Left lung (tissue), 4 donors: ENCODE measurements at regions not wholly inside any gene's neighbourhood (a gene's known extent, or its start where the extent isn't known, plus 50 kb on each side); places are given as distances from the start of the nearest gene placed in this dataset.
A peak's percentile ranks its signal among the peaks of the same experiment; 100 is the strongest.
"Not testable (repeated sequence)": the region's sequence is repeated elsewhere in the genome, so short reads cannot be mapped to it uniquely, and the experiment has no call there.

Experiments
- ATAC-seq: fragments of 200-7000 bp; cut with Tn5 transposase; one replicate; pipeline ENCODE4 v1.9.1; 2020; ENCODE audit warnings: moderate library complexity
- DNase-seq, 4 donors: peaks; one replicate each; pipeline ENCODE4 v3.0.0-alpha.2; 2013 to 2020
- H3K27ac ChIP-seq, 2 donors: fragments of 200-600 bp; sonication (generic) in 1 of 2; one replicate each; pipeline versions ENCODE4 v1.5.0 to v1.8.0; 2020 to 2021
- H3K27me3 ChIP-seq, 2 donors: fragments of 200-600 bp; sonication (generic) in 1 of 2; one replicate each; pipeline versions ENCODE4 v1.5.0 to v1.8.0; 2020 to 2021
- H3K36me3 ChIP-seq, 2 donors: fragments of 200-600 bp; sonication (generic) in 1 of 2; one replicate each; pipeline versions ENCODE4 v1.5.0 to v1.8.0; 2020 to 2021
- H3K4me1 ChIP-seq, 2 donors: fragments of 200-600 bp; one replicate each; pipeline ENCODE4 v1.8.0; 2021
- H3K4me3 ChIP-seq, 2 donors: fragments of 200-600 bp; sonication (generic) in 1 of 2; one replicate each; pipeline versions ENCODE4 v1.5.0 to v1.8.0; 2020 to 2021; ENCODE audit warnings: mild to moderate bottlenecking in 1 of 2
- H3K9me3 ChIP-seq, 2 donors: fragments of 200-600 bp; sonication (generic) in 1 of 2; one replicate each; pipeline versions ENCODE4 v1.5.0 to v1.8.0; 2020 to 2021
- intact Hi-C, 2 donors: fragments of 100-400 bp; cut with DNase I; formaldehyde crosslinking; loops; one replicate each; pipeline versions ENCODE4 v1.11.2 to v1.14.2; 2022
- donor health status: DM: no; HTN: yes; CAD: no.
- donor health status: DM: no; HTN: no; CAD: no.

GRCh38 chr10:46645110-46645509 is 66.2 kb downstream of the SYT15 start:
- H3K27me3 ChIP-seq, H3K9me3 ChIP-seq, intact Hi-C loops, H3K4me1 ChIP-seq, H3K4me3 ChIP-seq, DNase-seq, H3K27ac ChIP-seq, H3K36me3 ChIP-seq: not testable (repeated sequence)
- peak; percentile 19 for ATAC-seq

- H3K27me3 ChIP-seq, H3K36me3 ChIP-seq, DNase-seq, H3K4me3 ChIP-seq, ATAC-seq, intact Hi-C loops, H3K27ac ChIP-seq, H3K4me1 ChIP-seq, H3K9me3 ChIP-seq: not testable (repeated sequence)
Measured at GRCh38 chr10:46646132-46646531, 67.2 kb downstream of the SYT15 start.

GRCh38 chr10:46650967-46651366 is 72.0 kb downstream of the SYT15 start:
- not testable (repeated sequence) for DNase-seq

GRCh38 chr10:46657437-46657836 is 78.5 kb downstream of the SYT15 start:
- H3K4me3 ChIP-seq, intact Hi-C loops, H3K4me1 ChIP-seq, H3K9me3 ChIP-seq, H3K36me3 ChIP-seq, H3K27me3 ChIP-seq, DNase-seq, H3K27ac ChIP-seq, ATAC-seq: not testable (repeated sequence)

More at GRCh38 chr10:46650967-46651366, 72.0 kb downstream of the SYT15 start:
- H3K4me1 ChIP-seq, intact Hi-C loops, H3K9me3 ChIP-seq, H3K36me3 ChIP-seq, ATAC-seq, H3K4me3 ChIP-seq, H3K27ac ChIP-seq, H3K27me3 ChIP-seq: not testable (repeated sequence)

GRCh38 chr10:46660027-46660834 is 81.3 kb downstream of the SYT15 start:
- intact Hi-C loops, H3K27ac ChIP-seq: not testable (repeated sequence)
- peak; percentile 33 for ATAC-seq

GRCh38 chr10:46660835-46661164 is 81.9 kb downstream of the SYT15 start:
- H3K27ac ChIP-seq, intact Hi-C loops, H3K4me3 ChIP-seq, DNase-seq, ATAC-seq, H3K36me3 ChIP-seq, H3K27me3 ChIP-seq, H3K9me3 ChIP-seq, H3K4me1 ChIP-seq: not testable (repeated sequence)

More at GRCh38 chr10:46660027-46660834, 81.3 kb downstream of the SYT15 start:
- not testable (repeated sequence) for H3K4me3 ChIP-seq, DNase-seq, H3K36me3 ChIP-seq, H3K27me3 ChIP-seq, H3K4me1 ChIP-seq, H3K9me3 ChIP-seq

- H3K4me3 ChIP-seq, ATAC-seq, intact Hi-C loops, H3K27me3 ChIP-seq, H3K27ac ChIP-seq, H3K9me3 ChIP-seq, DNase-seq, H3K4me1 ChIP-seq, H3K36me3 ChIP-seq: not testable (repeated sequence)
Measured at GRCh38 chr10:46665536-46665935, 86.6 kb downstream of the SYT15 start.

- H3K4me3 ChIP-seq, DNase-seq, H3K36me3 ChIP-seq, H3K27me3 ChIP-seq, ATAC-seq, H3K9me3 ChIP-seq, intact Hi-C loops, H3K27ac ChIP-seq, H3K4me1 ChIP-seq: not testable (repeated sequence)
Measured at GRCh38 chr10:46668357-46668997, 89.5 kb downstream of the SYT15 start.

- H3K9me3 ChIP-seq, H3K4me3 ChIP-seq, H3K27me3 ChIP-seq, intact Hi-C loops, ATAC-seq, DNase-seq, H3K4me1 ChIP-seq, H3K27ac ChIP-seq, H3K36me3 ChIP-seq: not testable (repeated sequence)
Measured at GRCh38 chr10:46677836-46678435, 99.0 kb downstream of the SYT15 start.

GRCh38 chr10:46691397-46691796 is 112.5 kb downstream of the SYT15 start:
- H3K9me3 ChIP-seq, H3K27me3 ChIP-seq, H3K27ac ChIP-seq, ATAC-seq, intact Hi-C loops, H3K36me3 ChIP-seq, DNase-seq, H3K4me1 ChIP-seq, H3K4me3 ChIP-seq: not testable (repeated sequence)

GRCh38 chr10:46693218-46693617 is 114.3 kb downstream of the SYT15 start:
- peak; percentile 30 for ATAC-seq
- intact Hi-C loops, H3K9me3 ChIP-seq: not testable (repeated sequence)

GRCh38 chr10:46717264-46717663 is 138.3 kb downstream of the SYT15 start:
- H3K9me3 ChIP-seq, H3K4me1 ChIP-seq, H3K36me3 ChIP-seq, H3K27ac ChIP-seq, H3K4me3 ChIP-seq, DNase-seq, intact Hi-C loops, H3K27me3 ChIP-seq: not testable (repeated sequence)
- peak; percentile 44 for ATAC-seq

More at GRCh38 chr10:46693218-46693617, 114.3 kb downstream of the SYT15 start:
- not testable (repeated sequence) for H3K4me1 ChIP-seq, DNase-seq, H3K27ac ChIP-seq, H3K27me3 ChIP-seq, H3K4me3 ChIP-seq, H3K36me3 ChIP-seq

- H3K4me3 ChIP-seq, H3K27ac ChIP-seq, DNase-seq, H3K4me1 ChIP-seq, H3K36me3 ChIP-seq, ATAC-seq, intact Hi-C loops, H3K9me3 ChIP-seq, H3K27me3 ChIP-seq: not testable (repeated sequence)
Measured at GRCh38 chr10:46718014-46718413, 139.1 kb downstream of the SYT15 start.
